ENCODE measurements at regions not wholly inside any gene's neighbourhood (a gene's known extent, or its start where the extent isn't known, plus 50 kb on each side); places are given as distances from the start of the nearest gene placed in this dataset.

- TF ChIP-seq, protein P1, sequence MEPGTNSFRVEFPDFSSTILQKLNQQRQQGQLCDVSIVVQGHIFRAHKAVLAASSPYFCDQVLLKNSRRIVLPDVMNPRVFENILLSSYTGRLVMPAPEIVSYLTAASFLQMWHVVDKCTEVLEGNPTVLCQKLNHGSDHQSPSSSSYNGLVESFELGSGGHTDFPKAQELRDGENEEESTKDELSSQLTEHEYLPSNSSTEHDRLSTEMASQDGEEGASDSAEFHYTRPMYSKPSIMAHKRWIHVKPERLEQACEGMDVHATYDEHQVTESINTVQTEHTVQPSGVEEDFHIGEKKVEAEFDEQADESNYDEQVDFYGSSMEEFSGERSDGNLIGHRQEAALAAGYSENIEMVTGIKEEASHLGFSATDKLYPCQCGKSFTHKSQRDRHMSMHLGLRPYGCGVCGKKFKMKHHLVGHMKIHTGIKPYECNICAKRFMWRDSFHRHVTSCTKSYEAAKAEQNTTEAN (CRISPR knock-in tag; IDR thresholded peaks at IDR 0.05) = no peak
- TF ChIP-seq SMAD4 (CRISPR knock-in tag; IDR thresholded peaks at IDR 0.05) (no peak), HMGXB4 (CRISPR knock-in tag; IDR thresholded peaks at IDR 0.05) (no peak)
- TF ChIP-seq, protein P2, sequence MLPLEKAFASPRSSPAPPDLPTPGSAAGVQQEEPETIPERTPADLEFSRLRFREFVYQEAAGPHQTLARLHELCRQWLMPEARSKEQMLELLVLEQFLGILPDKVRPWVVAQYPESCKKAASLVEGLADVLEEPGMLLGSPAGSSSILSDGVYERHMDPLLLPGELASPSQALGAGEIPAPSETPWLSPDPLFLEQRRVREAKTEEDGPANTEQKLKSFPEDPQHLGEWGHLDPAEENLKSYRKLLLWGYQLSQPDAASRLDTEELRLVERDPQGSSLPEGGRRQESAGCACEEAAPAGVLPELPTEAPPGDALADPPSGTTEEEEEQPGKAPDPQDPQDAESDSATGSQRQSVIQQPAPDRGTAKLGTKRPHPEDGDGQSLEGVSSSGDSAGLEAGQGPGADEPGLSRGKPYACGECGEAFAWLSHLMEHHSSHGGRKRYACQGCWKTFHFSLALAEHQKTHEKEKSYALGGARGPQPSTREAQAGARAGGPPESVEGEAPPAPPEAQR (CRISPR knock-in tag; IDR thresholded peaks at IDR 0.05) = no peak
- TF ChIP-seq, protein P3, sequence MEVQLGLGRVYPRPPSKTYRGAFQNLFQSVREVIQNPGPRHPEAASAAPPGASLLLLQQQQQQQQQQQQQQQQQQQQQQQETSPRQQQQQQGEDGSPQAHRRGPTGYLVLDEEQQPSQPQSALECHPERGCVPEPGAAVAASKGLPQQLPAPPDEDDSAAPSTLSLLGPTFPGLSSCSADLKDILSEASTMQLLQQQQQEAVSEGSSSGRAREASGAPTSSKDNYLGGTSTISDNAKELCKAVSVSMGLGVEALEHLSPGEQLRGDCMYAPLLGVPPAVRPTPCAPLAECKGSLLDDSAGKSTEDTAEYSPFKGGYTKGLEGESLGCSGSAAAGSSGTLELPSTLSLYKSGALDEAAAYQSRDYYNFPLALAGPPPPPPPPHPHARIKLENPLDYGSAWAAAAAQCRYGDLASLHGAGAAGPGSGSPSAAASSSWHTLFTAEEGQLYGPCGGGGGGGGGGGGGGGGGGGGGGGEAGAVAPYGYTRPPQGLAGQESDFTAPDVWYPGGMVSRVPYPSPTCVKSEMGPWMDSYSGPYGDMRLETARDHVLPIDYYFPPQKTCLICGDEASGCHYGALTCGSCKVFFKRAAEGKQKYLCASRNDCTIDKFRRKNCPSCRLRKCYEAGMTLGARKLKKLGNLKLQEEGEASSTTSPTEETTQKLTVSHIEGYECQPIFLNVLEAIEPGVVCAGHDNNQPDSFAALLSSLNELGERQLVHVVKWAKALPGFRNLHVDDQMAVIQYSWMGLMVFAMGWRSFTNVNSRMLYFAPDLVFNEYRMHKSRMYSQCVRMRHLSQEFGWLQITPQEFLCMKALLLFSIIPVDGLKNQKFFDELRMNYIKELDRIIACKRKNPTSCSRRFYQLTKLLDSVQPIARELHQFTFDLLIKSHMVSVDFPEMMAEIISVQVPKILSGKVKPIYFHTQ (CRISPR knock-in tag; IDR thresholded peaks at IDR 0.05) = no peak
These were observed 146.9 kb upstream of the SDK2 start (continued) for GRCh38 chr17:73791121-73791520.

DNA sequence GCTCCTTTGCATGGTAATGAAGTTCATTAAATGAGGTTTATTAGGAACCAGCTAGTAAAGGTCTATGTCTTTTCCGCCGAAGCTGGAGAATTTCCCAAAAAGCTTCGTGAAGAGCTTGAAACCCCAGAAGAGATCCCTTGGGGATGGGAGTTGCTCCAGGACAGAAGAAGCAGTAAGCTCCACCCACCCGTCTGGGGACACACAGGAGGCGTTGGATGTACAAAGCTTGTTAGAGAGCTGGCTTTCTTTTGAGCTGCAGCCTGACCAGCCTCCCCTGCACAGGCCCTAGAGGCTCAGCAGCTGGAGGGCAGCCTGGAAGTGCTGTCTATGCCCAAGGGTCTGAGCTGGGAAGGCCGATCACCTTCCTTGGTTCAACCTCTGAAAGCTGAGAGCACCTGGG lies 147.4 kb upstream of the SDK2 start:
- H3K36me3 Mint-ChIP-seq = no peaks in the 10 kb centered on the region
- TF ChIP-seq ATF1 (CRISPR knock-in tag; IDR thresholded peaks at IDR 0.05) (no peak), TEAD4 (CRISPR knock-in tag; IDR thresholded peaks at IDR 0.05) (no peak), KAT7 (CRISPR knock-in tag; IDR thresholded peaks at IDR 0.05; ENCODE audit: borderline replicate concordance) (no peak), ZNF281 (CRISPR knock-in tag; IDR thresholded peaks at IDR 0.05) (no peak), OVOL2 (CRISPR knock-in tag; IDR thresholded peaks at IDR 0.05; ENCODE audit: borderline replicate concordance) (no peak), FOXK1 (CRISPR knock-in tag; IDR thresholded peaks at IDR 0.05) (no peak), ZNF317 (CRISPR knock-in tag; IDR thresholded peaks at IDR 0.05; ENCODE audit: borderline replicate concordance, low read depth) (no peak), NFATC4 (CRISPR knock-in tag; IDR thresholded peaks at IDR 0.05) (no peak), CREM (CRISPR knock-in tag; IDR thresholded peaks at IDR 0.05) (no peak), TP53 (CRISPR knock-in tag; IDR thresholded peaks at IDR 0.05) (no peak), NR3C1 (CRISPR knock-in tag; conservative IDR thresholded peaks at IDR 0.05; ENCODE audit: low read depth) (no peak)
- TF ChIP-seq, protein P4, sequence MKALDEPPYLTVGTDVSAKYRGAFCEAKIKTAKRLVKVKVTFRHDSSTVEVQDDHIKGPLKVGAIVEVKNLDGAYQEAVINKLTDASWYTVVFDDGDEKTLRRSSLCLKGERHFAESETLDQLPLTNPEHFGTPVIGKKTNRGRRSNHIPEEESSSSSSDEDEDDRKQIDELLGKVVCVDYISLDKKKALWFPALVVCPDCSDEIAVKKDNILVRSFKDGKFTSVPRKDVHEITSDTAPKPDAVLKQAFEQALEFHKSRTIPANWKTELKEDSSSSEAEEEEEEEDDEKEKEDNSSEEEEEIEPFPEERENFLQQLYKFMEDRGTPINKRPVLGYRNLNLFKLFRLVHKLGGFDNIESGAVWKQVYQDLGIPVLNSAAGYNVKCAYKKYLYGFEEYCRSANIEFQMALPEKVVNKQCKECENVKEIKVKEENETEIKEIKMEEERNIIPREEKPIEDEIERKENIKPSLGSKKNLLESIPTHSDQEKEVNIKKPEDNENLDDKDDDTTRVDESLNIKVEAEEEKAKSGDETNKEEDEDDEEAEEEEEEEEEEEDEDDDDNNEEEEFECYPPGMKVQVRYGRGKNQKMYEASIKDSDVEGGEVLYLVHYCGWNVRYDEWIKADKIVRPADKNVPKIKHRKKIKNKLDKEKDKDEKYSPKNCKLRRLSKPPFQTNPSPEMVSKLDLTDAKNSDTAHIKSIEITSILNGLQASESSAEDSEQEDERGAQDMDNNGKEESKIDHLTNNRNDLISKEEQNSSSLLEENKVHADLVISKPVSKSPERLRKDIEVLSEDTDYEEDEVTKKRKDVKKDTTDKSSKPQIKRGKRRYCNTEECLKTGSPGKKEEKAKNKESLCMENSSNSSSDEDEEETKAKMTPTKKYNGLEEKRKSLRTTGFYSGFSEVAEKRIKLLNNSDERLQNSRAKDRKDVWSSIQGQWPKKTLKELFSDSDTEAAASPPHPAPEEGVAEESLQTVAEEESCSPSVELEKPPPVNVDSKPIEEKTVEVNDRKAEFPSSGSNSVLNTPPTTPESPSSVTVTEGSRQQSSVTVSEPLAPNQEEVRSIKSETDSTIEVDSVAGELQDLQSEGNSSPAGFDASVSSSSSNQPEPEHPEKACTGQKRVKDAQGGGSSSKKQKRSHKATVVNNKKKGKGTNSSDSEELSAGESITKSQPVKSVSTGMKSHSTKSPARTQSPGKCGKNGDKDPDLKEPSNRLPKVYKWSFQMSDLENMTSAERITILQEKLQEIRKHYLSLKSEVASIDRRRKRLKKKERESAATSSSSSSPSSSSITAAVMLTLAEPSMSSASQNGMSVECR (CRISPR knock-in tag; IDR thresholded peaks at IDR 0.05; ENCODE audit: borderline replicate concordance) = no peak
- TF ChIP-seq, protein P5, sequence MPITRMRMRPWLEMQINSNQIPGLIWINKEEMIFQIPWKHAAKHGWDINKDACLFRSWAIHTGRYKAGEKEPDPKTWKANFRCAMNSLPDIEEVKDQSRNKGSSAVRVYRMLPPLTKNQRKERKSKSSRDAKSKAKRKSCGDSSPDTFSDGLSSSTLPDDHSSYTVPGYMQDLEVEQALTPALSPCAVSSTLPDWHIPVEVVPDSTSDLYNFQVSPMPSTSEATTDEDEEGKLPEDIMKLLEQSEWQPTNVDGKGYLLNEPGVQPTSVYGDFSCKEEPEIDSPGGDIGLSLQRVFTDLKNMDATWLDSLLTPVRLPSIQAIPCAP (CRISPR knock-in tag; IDR thresholded peaks at IDR 0.05) = no peak
- TF ChIP-seq, protein P6, sequence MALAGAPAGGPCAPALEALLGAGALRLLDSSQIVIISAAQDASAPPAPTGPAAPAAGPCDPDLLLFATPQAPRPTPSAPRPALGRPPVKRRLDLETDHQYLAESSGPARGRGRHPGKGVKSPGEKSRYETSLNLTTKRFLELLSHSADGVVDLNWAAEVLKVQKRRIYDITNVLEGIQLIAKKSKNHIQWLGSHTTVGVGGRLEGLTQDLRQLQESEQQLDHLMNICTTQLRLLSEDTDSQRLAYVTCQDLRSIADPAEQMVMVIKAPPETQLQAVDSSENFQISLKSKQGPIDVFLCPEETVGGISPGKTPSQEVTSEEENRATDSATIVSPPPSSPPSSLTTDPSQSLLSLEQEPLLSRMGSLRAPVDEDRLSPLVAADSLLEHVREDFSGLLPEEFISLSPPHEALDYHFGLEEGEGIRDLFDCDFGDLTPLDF (CRISPR knock-in tag; IDR thresholded peaks at IDR 0.05) = no peak

More for the DNA sequence above, 147.4 kb upstream of the SDK2 start:
- POLR2A ChIA-PET = interaction anchor here (0.5 kb wide), 1 partner anchor 57 kb away, joined by 3 read pairs; no protein-coding TSS in a partner anchor
- H3K27ac Mint-ChIP-seq = no peak overlapping the region
- DNase-seq (ENCODE audit: low spot score) (no peak), ATAC-seq (no peak)
- peaks cover 10% of the 10 kb centered on the region; the same call in 1 of the 2 replicates for H3K27me3 Mint-ChIP-seq (ENCODE audit: low read depth)
- no peaks in the 10 kb centered on the region; the same call in 1 of the 2 replicates for H3K9me3 Mint-ChIP-seq
- CTCF ChIA-PET = interaction anchor here (1.0 kb wide), 2 partner anchors 10 to 30 kb away, joined by 3 read pairs; no protein-coding TSS in a partner anchor
- no peak overlapping the region for H3K4me3 Mint-ChIP-seq
- H3K4me1 Mint-ChIP-seq = peaks cover 34% of the 10 kb centered on the region
